GM19328 (cell line): ENCODE measurements at regions not wholly inside any gene's neighbourhood (a gene's known extent, or its start where the extent isn't known, plus 50 kb on each side); places are given as distances from the start of the nearest gene placed in this dataset.

Source experiments
- ATAC-seq: cut with Tn5 transposase; IDR thresholded peaks from one replicate; pipeline ENCODE4 v1.9.1; 2021; ENCODE audit warnings: mild to moderate bottlenecking, moderate library complexity; ENCODE audit not compliant: unreplicated experiment

DNA sequence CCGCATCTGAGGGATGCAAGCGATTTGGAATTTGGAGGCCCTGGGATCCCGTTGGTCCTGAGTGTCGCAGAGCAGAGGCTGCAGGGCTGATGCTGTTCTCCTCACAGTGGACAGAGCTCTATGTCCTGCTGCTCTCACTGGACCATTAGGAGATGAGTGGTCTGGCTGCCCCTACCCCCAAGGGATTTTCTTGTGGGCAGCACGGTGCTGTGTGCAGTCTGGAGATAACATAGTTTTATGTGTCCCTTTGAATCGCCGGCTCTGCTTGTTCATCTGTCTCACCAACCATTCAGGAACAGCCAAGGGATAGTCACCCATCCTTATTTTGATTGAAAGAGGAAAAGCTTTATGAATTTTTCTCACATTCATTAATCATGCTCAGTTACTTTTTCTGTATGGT, 49.9 kb downstream of the CHRM3 start:
- no peak for ATAC-seq

DNA sequence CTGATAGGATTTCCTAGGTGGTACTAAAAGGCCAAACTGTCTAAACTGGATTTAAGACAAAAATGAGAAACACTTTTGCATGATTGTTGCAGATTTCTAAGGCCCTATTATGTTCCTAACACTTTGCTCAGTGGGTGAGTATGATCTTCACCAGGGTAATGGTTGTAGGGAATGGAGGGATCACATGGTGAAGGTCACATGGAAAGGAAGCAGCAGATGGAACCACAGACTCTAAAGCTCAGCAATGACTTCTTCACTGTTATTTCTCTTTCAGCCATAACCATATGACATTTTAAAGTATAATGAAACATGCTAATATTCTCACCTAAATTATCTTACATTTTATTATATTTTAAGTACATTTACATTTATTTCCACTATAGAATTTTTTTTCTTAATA, 51.5 kb downstream of the CHRM3 start:
- ATAC-seq, result no peak

DNA sequence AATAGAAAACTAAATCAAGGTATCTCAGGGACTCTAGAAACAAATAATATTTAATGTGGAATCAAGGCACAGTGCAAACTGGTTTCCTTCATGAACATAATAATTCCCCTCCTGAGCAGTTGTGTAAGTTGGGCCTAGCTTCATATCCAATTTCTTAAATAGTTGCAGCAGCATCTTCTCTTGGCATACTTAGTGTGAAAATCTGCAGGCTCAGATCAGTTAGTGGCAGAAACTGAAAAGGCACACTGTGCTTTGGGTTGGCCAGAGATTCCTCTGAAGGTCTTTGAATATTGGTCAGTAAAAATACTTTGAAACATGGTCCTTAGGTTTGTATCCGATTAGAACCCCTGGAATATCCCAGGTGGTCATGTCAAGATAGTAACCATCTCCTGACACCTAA, 52.5 kb downstream of the CHRM3 start:
- no peak for ATAC-seq

DNA sequence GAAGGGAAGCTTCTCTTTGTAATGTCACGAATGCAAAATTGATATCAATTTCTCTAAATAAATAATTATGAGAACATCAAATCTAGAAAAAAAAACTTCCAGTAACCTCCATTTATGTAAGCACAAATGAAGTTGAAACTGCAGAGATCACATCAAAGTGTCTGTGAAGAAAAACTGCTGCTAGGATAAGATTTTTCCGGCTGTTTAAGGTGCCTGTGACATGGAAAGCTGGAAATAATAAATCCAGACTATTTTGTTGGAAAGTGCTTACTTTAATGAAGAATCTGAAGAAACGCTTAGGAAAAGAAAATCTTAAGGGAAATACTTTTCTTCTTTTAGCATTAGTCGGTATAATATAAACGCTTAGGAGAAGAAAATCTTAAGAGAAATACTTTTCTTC, 57.0 kb downstream of the CHRM3 start:
- no peak for ATAC-seq

DNA sequence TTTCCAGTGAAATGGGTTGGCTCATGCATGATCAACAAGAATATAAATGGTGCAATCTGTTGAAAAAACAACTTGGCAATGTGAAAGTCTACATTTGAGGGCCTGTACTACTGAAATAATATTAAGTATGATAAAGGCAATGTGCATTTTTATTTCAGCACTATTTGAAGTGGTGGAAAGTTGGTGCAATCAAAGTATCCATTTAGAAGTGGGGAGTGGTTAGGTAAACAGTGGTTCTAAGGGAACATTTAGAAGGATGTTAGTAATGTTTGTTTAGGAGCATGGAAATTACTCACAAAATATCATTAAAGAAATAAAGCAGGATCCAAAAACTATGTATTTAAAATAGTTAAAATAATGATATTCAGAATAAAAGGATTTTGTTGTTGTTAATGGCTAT, 60.2 kb downstream of the CHRM3 start:
- no peak for ATAC-seq

DNA sequence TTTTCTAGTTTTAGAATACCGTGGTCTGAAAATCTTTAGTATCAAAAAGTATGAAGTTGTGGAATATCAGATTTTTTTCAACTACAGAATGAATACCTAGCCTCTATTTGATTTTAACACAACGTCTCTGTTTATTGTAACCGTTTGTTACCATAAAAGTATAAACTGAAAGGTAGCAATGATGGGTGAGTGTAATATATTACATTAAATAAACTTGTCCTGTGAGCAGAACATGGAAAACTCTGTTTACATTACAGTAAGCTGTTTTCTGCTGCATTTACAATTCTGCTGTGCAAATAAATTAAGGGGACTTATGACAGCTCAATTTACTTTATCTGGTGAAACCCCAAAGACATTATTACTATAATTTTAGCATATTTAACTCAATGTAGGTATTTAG, 62.5 kb downstream of the CHRM3 start:
- ATAC-seq, result no peak

DNA sequence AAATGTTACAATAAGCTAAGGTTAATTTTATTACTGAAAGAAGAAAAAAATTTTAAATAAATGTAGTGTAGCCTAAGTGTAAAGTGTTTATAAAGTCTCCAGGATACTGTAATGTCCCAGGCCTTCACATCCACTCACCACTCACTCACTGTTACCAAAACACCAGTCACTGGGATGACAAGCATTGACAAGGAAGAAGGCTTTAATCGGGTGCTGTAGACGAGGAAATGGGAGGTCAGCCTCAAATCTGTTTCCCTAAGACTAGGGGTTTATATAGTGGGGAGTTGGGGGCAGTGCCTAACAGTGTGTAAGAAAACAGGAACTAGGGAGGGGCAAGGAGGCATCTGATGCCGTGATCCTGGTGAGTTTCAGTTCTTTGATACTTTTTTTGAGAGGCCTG, 69.4 kb downstream of the CHRM3 start:
- no peak for ATAC-seq

DNA sequence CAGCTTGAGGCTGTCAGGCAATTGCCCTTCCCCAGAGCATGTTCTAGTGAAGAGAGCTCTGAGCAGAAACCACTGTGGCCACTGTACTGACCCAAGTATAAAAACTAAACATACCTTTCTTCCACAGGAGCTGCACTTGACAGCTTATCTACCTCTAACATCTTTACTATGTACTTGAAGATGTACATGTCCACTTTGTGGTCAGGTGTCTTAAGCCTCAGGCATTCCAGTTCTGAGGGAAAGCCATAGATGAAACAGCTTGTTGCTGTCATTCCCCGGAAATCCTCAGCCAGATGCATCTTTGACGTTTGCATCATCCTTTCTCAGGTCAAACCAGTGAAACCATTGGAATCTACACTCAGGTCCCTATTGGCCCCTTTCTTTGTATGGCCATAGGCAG, 70.4 kb downstream of the CHRM3 start:
- no peak for ATAC-seq

DNA sequence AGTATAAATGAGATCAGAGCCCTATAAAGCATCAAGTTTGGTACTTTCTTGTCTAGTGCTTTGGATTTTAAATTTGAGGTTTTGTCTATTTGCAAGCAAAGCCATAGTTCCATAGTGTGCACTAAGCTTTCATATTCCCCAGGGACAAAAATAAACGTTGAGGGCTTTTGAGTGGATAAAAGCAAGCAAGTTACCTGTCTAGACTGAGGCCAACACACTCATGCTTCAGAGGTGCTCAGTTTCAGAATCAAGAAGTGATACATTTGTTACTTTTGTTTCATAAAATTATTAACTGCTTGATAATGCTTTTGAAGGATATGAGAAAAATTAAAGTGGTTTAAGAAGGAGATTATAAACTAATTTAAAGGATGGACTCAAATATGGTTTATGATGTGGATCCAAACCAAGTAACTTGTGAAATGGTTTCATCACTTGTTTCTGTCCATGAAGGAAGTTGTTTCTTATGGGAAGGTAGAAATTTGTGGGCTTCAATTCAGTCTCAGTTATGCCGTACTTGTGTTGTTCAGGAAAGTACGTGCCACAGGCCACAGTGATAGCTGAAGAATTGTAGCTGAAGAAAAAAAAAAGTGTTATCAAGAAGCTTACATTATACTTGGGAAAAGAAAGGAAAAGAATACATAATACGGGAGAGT, 71.2 kb downstream of the CHRM3 start:
- no peak for ATAC-seq

DNA sequence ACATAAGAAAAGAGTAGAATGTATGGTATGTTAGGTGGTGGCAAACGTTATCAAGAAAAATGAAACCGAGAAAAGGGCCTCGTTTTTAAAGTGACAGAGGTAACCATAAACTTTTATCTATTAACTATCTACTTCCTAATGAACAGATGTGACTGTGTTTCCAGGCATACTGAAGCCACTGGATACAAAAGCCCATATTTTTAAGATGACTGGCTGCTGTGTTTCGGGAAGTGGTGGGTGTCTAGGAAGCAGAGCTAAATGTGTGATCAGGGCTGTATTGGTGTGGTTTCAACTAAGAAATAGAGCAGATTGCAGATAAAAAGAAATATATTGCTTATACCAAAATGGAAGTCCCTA, 71.8 kb downstream of the CHRM3 start:
- ATAC-seq, result no peak

DNA sequence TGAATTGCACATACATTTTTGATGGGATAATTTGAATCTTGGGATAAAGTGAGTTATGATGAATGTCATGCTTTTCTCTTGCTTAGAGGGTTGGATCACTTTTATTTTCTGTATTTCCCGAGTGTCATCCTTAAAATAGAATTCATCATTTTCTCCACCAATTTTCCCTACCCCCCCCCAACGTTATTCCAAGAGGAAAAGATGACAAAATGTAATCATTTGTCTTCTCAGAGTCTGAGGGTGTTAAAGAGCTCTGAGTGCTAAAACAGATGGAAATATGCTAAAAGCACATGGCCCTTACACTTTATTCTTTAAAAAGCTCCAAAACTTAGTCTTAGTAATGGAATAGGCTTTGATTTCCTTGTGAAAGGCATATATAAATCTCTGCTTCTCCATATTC, 81.4 kb downstream of the CHRM3 start:
- ATAC-seq, result no peak

DNA sequence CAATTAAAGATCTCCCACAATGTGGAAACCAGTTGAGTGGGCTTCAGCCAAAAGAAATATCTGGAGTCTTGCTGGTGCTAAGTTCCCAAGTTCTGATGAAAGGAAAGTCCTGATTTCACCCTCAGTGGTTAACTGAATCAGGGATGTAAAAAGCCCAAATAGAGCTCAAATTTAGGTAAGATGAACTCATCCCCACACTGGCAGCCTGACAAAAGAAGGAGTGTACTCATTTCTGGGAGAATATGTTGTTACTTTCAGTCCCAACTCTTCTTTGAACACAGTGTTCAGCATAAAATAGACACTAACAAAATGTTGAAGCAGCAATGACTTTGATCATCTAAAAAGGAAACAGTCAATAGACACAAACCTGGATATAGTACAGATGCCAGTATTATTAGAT, 91.7 kb downstream of the CHRM3 start:
- ATAC-seq, result no peak

DNA sequence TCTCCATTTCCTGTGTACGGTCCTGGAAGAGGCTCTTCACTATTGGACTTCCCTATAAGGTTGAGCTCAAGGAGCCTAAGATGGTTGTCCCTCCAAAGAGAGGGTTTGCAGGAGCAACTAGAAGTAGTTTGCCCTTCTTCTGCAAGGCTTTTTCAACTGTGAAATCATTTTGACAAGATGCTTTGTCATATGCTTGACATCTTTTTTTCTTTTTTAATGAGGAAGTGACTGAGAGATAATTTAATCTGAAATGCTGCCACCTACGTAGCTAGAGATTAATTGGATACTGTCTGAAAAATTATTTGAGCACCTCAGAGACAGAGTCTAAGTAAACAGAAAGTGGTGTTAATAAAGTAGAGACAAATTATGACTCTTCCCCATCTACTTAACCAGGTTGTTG, 97.0 kb downstream of the CHRM3 start:
- no peak for ATAC-seq

DNA sequence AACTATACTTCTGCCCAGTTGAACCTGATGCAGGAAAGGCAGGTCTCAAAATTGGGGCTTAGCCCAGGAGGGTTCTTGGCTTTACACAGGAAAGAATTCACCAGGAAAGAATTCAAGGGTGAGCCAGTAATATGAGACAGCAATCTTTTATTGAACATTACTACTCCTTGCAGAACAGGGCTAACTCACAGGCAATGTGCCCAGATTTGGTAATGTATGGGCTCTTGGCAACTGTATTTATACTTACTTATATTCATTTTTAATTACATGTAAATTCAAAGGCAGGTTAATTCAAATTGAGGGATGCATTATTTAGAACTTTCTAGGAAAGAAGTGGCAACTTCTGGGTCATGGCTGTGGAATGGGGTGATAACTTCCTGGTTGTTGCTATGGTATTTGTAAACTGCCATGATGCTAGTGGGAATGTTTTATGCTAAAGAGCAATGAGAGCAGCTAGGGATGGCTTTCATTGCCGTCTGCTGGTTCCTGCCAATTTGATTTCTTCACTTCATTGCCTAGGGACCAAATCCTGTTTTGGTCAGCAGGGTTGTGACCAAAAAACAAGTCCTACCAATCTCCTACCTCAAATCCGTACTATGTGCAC, 107.5 kb downstream of the CHRM3 start:
- ATAC-seq, result no peak

DNA sequence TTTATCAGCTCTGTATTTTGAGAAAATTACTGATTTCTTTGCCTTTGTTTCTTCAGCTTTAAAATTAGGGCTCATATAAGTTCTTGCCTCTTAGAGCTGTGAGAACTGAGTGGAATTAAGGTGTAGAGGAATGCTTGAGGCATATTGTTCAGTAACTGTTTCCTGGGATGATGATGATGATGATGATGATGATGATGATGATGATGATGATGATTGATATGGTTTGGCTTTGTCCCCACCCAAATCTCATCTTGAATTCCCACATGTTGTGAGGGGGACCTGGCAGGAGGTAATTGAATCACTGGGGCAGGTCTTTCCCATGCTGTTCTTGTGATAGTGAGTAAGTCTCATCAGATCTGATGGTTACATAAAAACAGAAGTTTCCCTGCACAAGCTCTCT, 118.7 kb downstream of the CHRM3 start:
- no peak for ATAC-seq

DNA sequence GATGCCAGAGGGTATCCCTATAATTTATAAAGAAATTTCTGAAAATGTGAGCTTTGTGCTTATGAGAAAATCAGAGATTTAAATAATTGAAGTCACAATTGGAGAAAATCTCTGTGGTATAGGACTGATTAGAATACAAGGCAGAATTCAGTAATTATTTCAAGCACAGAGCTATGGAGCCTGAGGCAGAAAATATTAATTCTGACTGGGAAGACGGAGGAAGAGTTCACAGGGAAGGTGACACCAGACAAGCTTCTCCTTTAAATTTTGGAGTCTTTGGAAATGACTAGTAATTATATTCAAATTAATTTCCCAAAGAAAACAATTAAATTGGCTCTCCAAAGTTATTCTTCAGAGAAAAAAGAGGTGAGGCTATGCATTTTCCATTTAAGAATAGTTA, 121.5 kb downstream of the CHRM3 start:
- ATAC-seq, result no peak

DNA sequence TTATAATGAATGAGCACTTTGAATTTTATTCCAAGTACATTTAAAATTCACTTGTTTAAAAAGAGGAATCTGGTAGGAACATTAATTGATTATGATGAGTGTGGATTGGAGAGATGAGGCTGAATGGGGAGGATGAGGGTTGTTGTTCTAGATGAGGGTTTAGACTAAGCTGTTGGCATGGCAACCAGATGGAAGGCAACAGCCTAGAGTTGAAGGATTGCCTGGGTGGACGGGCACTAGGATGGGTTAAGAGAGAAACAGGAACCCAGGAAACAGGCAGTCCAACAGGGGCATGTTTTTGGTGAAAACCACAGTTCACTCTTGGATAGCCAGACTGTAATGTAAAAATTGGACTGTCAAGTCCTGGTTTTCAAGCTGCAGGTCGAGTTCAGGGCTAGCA, 125.5 kb downstream of the CHRM3 start:
- ATAC-seq, result no peak

DNA sequence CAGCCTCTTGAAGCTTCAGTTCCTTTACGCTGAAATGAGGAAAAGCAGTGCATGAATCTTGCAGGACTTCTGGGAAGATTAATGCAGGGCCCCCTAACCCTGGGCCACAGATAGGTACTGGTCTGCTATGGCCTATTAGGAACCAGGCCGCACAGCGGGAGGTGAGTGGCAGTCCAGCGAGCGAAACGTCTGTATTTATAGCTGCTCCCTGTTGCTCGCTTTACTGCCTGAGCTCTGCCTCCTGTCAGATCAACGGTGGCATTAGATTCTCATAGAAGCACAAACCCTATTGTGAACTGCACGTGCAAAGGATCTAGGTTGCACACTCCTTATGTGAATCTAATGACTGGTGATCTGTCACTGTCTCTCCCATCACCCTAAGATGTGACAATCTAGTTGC, 130.2 kb downstream of the CHRM3 start:
- no peak for ATAC-seq

DNA sequence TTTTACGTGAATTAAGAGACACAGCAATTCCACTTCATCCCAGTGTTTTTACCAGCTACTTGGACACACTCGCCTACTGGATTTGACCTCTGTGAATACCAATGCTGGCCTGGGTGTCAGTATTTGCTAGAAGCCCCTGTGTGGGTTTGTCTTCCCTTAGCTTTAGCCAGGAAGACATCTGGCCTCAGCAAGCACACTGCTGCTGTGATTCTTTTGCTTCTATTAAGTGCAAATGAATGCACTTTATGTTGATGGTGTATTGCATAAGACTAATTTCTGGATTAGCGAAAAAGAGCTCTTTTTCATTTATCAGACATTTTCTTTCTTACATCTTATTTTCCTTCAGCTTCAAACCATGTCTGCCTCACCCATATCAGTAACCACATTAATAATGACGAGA, 140.0 kb downstream of the CHRM3 start:
- ATAC-seq, result no peak

DNA sequence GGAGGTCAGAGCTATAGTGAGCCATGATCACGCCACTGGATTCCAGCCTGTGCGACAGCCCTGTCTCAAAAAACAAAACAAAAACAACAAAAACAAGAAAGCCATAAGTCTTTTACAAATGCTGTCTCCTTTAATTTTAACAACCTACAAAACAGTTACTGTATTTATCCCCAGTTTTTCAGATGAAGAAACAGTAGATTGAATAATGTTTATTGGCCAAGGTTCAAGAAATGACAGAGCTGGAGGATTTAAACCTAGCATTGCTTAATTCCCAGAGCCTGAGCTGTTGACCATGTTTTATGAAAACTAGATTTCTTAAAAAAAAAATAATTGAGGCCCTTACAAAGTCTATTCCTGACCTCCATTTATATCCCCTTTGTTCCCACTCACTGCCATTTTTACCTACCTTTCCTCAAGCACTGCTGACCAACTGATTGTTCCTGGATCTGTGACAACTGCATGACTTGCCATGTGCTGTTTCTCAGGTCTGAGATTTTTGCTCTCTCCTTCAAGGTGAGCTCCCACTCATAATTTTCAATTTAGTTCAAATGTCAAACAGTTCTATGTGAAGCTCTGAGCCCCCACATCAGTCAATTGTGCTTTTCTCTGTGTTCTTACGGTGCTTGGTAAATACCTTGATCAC, 140.8 kb downstream of the CHRM3 start:
- ATAC-seq, result no peak

DNA sequence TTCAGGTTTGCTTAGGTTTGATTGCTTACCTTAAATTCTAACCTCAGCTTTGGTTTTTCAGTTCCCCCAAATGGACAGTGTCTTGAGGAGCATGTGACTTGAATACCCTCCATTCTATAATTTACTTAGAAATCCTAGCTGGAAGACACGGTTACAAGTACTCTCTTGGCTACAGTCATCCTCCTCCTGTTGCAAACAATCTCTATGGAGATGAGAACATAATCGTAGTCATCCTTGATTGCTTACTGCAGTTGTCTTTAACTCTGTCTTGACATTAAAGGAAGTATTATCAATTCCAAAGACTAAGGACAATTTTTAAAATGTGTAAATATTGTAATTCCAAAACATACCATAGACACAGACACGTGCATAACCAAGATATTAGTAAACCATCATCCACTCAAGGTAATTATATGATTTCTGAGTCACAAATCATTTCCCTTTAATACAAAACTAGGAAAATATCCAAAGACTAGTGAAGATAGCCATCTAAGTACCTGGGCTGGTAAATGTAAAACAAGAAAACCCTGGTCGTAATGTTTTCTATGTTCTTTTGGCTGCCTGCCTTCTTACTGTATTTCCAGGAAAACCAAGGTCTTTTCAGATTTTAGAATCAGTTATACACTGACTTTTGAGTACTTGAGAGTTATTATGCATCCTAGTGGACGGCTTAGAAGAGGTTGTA, 149.9 kb downstream of the CHRM3 start:
- no peak for ATAC-seq

DNA sequence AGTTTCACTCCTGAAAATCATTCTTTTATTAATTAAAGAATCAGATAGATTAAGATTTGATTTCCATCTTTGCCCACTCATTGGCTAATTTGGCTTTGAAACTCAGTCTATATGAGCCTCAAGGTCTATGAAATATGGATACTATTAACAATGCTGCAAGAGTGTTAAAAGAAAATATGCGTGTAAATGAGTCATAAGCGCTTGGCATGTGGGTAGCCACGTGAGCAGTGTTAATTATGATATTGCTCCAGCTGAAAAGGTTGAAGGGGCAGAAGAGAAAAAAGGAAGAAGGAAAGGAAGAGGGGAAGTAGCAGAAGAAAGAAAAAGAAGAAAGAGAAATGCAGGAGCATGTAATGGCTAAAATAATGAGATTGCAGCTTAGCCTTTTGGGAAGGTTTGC, 151.4 kb downstream of the CHRM3 start:
- no peak for ATAC-seq
